ENCODE measurements at regions not wholly inside any gene's neighbourhood (a gene's known extent, or its start where the extent isn't known, plus 50 kb on each side); places are given as distances from the start of the nearest gene placed in this dataset.

- TF ChIP-seq POU6F1 (CRISPR knock-in tag; IDR thresholded peaks at IDR 0.05; ENCODE audit: borderline replicate concordance, low read depth) = no peak
- TF ChIP-seq ZNF70 (CRISPR knock-in tag; IDR thresholded peaks at IDR 0.05) = no peak
- no peak for TF ChIP-seq CREB5 (CRISPR knock-in tag; IDR thresholded peaks at IDR 0.05; ENCODE audit: low read depth)
- TF ChIP-seq ARNTL (CRISPR knock-in tag; IDR thresholded peaks at IDR 0.05; ENCODE audit: borderline replicate concordance, low read depth) = no peak
- no peak for TF ChIP-seq OSR1 (CRISPR knock-in tag; IDR thresholded peaks at IDR 0.05)
- no peak for TF ChIP-seq TSHZ2 (CRISPR knock-in tag; IDR thresholded peaks at IDR 0.05)
- TF ChIP-seq ISL1 (CRISPR knock-in tag; IDR thresholded peaks at IDR 0.05) = no peak
- no peak for TF ChIP-seq BACH2 (CRISPR knock-in tag; IDR thresholded peaks at IDR 0.05; ENCODE audit: borderline replicate concordance)
- no peak for TF ChIP-seq RARB (CRISPR knock-in tag; IDR thresholded peaks at IDR 0.05)
- no peak for TF ChIP-seq SNAI2 (CRISPR knock-in tag; IDR thresholded peaks at IDR 0.05)
- no peak for TF ChIP-seq TOX (CRISPR knock-in tag; IDR thresholded peaks at IDR 0.05; ENCODE audit: borderline replicate concordance)
- TF ChIP-seq PATZ1 (CRISPR knock-in tag; IDR thresholded peaks at IDR 0.05; ENCODE audit: borderline replicate concordance) = no peak
- TF ChIP-seq TCF4 (CRISPR knock-in tag; IDR thresholded peaks at IDR 0.05; ENCODE audit: borderline replicate concordance) = no peak
- no peak for TF ChIP-seq ZFP30 (CRISPR knock-in tag; IDR thresholded peaks at IDR 0.05)
Measured at GRCh38 chr3:30187366-30187765, 419.0 kb upstream of the TGFBR2 start.

All from SK-N-SH treated with all-trans-retinoic acid at 6 μM for 48 hours (cell line).